Stimulated activated CD8-positive, alpha-beta memory T cell treated with anti-CD3 and anti-CD28 coated beads, Interleukin-15, amount 100 ng/mL, for 4 hours (primary cell): ENCODE measurements at regions not wholly inside any gene's neighbourhood (a gene's known extent, or its start where the extent isn't known, plus 50 kb on each side); places are given as distances from the start of the nearest gene placed in this dataset.
"Not testable (repeated sequence)": the region's sequence is repeated elsewhere in the genome, so short reads cannot be mapped to it uniquely, and the experiment has no call there.

Experiments
- DNase-seq, 2 donors: peaks; one replicate each; pipeline ENCODE4 v3.0.0-alpha.2; 2020; ENCODE audit warnings: low read depth in 2 of 2

- no peak for DNase-seq
Observed at GRCh38 chr13:22936228-22936627, 244.6 kb upstream of the SGCG start.

- no peak for DNase-seq
Observed at GRCh38 chr13:22937241-22937640, 243.5 kb upstream of the SGCG start.

- no peak for DNase-seq
Observed at GRCh38 chr13:22937953-22938352, 242.8 kb upstream of the SGCG start.

- no peak for DNase-seq
Observed at GRCh38 chr13:22938576-22938975, 242.2 kb upstream of the SGCG start.

GRCh38 chr13:22939157-22939556 lies 241.6 kb upstream of the SGCG start:
- DNase-seq, result no peak

GRCh38 chr13:22940090-22940710 lies 240.6 kb upstream of the SGCG start:
- DNase-seq, result no peak

GRCh38 chr13:22940736-22941135 lies 240.0 kb upstream of the SGCG start:
- no peak for DNase-seq

GRCh38 chr13:22941495-22941894 lies 239.3 kb upstream of the SGCG start:
- not testable (repeated sequence) for DNase-seq

- DNase-seq, result not testable (repeated sequence)
Observed at GRCh38 chr13:22942831-22943230, 237.9 kb upstream of the SGCG start.

- DNase-seq, result no peak
Observed at GRCh38 chr13:22944378-22944777, 236.4 kb upstream of the SGCG start.

GRCh38 chr13:22945321-22946226 lies 235.2 kb upstream of the SGCG start:
- DNase-seq, result no peak

GRCh38 chr13:22948421-22948820 lies 232.4 kb upstream of the SGCG start:
- DNase-seq, result no peak

GRCh38 chr13:22952018-22952417 lies 228.8 kb upstream of the SGCG start:
- DNase-seq, result not testable (repeated sequence)

GRCh38 chr13:22955147-22955546 lies 225.6 kb upstream of the SGCG start:
- DNase-seq, result not testable (repeated sequence)

GRCh38 chr13:22956456-22957115 lies 224.2 kb upstream of the SGCG start:
- DNase-seq, result not testable (repeated sequence)

GRCh38 chr13:22959859-22960258 lies 220.9 kb upstream of the SGCG start:
- DNase-seq, result not testable (repeated sequence)

GRCh38 chr13:22960827-22961226 lies 220.0 kb upstream of the SGCG start:
- no peak for DNase-seq

- DNase-seq, result not testable (repeated sequence)
Observed at GRCh38 chr13:22961342-22961741, 219.4 kb upstream of the SGCG start.

- DNase-seq, result no peak
Observed at GRCh38 chr13:22961835-22962537, 218.8 kb upstream of the SGCG start.

GRCh38 chr13:22963384-22964053 lies 217.3 kb upstream of the SGCG start:
- not testable (repeated sequence) for DNase-seq

GRCh38 chr13:22964245-22964966 lies 216.4 kb upstream of the SGCG start:
- no peak for DNase-seq
